ENCODE measurements at regions not wholly inside any gene's neighbourhood (a gene's known extent, or its start where the extent isn't known, plus 50 kb on each side); places are given as distances from the start of the nearest gene placed in this dataset.
"Not testable (repeated sequence)": the region's sequence is repeated elsewhere in the genome, so short reads cannot be mapped to it uniquely, and the experiment has no call there.

DNA sequence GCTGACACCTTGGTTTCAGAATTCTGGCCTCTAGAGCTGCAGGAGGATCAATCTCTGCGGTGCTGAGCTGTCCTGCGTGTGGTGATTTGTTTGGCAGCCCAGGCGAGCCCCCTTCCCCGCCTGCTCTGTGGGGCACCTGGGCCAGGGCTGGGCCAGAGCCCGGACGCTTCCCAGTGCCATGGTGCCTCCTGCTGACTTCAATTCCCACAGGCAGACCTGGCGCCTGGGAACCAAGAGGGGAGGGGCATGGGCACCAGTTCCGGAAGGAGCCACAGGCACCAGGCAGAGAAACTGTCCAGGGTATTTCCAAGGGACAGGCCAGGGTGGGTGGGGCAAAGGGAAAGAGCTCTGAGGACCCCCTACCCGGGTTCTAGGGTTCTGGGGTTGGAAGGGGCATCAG, 197.8 kb downstream of the CTTN start:
- no peaks in the 10 kb centered on the region for H3K79me2 ChIP-seq (ENCODE audit: insufficient read depth, low read length)
- H3K27ac ChIP-seq (ENCODE audit: low read length) = no peak overlapping the region
- ATAC-seq (ENCODE audit: insufficient read depth, low read depth) (no peak), DNase-seq (no peak)
- no peak overlapping the region for H3K4me3 ChIP-seq (ENCODE audit: low read depth in 1 of 2, low read length in 2 of 2)
- H3K36me3 ChIP-seq (ENCODE audit: insufficient read depth, low read length) = no peaks in the 10 kb centered on the region
- peaks cover under 1% of the 10 kb centered on the region; the same call in 1 of the 2 replicates for H3K4me1 ChIP-seq (ENCODE audit: insufficient read depth, low read length)
- peaks cover 4% of the 10 kb centered on the region for H3K27me3 ChIP-seq (ENCODE audit: insufficient read depth, low read length, poor library complexity)
- H2AFZ ChIP-seq (ENCODE audit: low read depth, low read length) = no peak overlapping the region
- no peaks in the 10 kb centered on the region for H3K9me3 ChIP-seq (ENCODE audit: insufficient read depth, low read length, severe bottlenecking)
- H4K20me1 ChIP-seq (ENCODE audit: insufficient read depth, low read length) = peaks cover 11% of the 10 kb centered on the region
- no peak overlapping the region for H3K9ac ChIP-seq (ENCODE audit: low read depth, low read length)
- TF ChIP-seq CTCF (IDR thresholded peaks at IDR 0.05; ENCODE audit: borderline replicate concordance, extremely low read depth, low read length, poor library complexity, severe bottlenecking) (no peak), EZH2 (IDR thresholded peaks at IDR 0.05; ENCODE audit: borderline replicate concordance, low read depth, low read length, severe bottlenecking) (no peak)
- H3K4me2 ChIP-seq (ENCODE audit: insufficient read depth, low read length) = no peak overlapping the region

DNA sequence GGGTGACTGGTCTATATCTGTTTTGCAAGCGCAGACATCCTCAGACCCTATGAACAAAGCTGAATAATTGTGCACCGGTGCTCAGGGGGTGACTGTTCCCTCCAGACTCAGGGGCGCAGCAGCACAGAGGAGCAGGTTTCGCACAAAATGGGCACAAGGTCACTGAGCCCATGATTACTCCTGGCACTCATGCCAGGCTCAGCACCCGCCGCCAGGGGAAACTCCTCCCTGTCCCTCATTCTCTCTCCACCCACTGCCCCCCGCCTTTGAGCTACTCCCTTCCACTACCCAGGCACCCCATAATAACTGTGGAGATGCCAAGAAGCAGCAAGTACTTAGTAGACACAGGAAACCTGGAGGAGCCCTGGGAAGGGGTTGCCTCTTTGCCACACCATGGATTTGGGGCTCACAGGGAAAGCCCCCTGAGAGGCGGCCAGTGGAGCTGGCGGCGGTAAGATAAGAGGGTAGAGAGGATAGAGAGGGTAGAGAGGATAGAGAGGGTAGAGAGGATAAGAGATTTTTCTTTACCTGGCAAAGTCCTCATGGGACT, 198.8 kb downstream of the CTTN start:
- no peaks in the 10 kb centered on the region for H3K9me3 ChIP-seq (ENCODE audit: insufficient read depth, low read length, severe bottlenecking)
- no peak overlapping the region for H3K27ac ChIP-seq (ENCODE audit: low read length)
- H3K4me2 ChIP-seq (ENCODE audit: insufficient read depth, low read length) = no peak overlapping the region
- no peaks in the 10 kb centered on the region for H3K36me3 ChIP-seq (ENCODE audit: insufficient read depth, low read length)
- no peak overlapping the region for H3K9ac ChIP-seq (ENCODE audit: low read depth, low read length)
- H3K4me1 ChIP-seq (ENCODE audit: insufficient read depth, low read length) = no peaks in the 10 kb centered on the region
- no peak overlapping the region for H3K4me3 ChIP-seq (ENCODE audit: low read depth in 1 of 2, low read length in 2 of 2)
- TF ChIP-seq EZH2 (IDR thresholded peaks at IDR 0.05; ENCODE audit: borderline replicate concordance, low read depth, low read length, severe bottlenecking) (no peak), CTCF (IDR thresholded peaks at IDR 0.05; ENCODE audit: borderline replicate concordance, extremely low read depth, low read length, poor library complexity, severe bottlenecking) (no peak)
- no peak for ATAC-seq (ENCODE audit: insufficient read depth, low read depth)
- H3K79me2 ChIP-seq (ENCODE audit: insufficient read depth, low read length) = no peaks in the 10 kb centered on the region
- DNase-seq = no peak
- no peak overlapping the region for H2AFZ ChIP-seq (ENCODE audit: low read depth, low read length)
- H4K20me1 ChIP-seq (ENCODE audit: insufficient read depth, low read length) = peaks cover 11% of the 10 kb centered on the region
- peaks cover 4% of the 10 kb centered on the region for H3K27me3 ChIP-seq (ENCODE audit: insufficient read depth, low read length, poor library complexity)

GRCh38 chr11:70597751-70598625, 199.7 kb downstream of the CTTN start:
- Histone ChIP-seq H3K27ac (ENCODE audit: low read length) (no peak overlapping the region), H3K9me3 (ENCODE audit: insufficient read depth, low read length, severe bottlenecking) (no peaks in the 10 kb centered on the region), H3K9ac (ENCODE audit: low read depth, low read length) (no peak overlapping the region), H3K79me2 (ENCODE audit: insufficient read depth, low read length) (no peaks in the 10 kb centered on the region), H3K4me1 (ENCODE audit: insufficient read depth, low read length) (no peaks in the 10 kb centered on the region), H3K27me3 (ENCODE audit: insufficient read depth, low read length, poor library complexity) (peaks cover 4% of the 10 kb centered on the region), H3K4me2 (ENCODE audit: insufficient read depth, low read length) (no peak overlapping the region), H3K36me3 (ENCODE audit: insufficient read depth, low read length) (no peaks in the 10 kb centered on the region), H2AFZ (ENCODE audit: low read depth, low read length) (no peak overlapping the region), H3K4me3 (ENCODE audit: low read depth in 1 of 2, low read length in 2 of 2) (no peak overlapping the region), H4K20me1 (ENCODE audit: insufficient read depth, low read length) (peaks cover 3% of the 10 kb centered on the region; the same call in 1 of the 2 replicates)
- TF ChIP-seq CTCF (IDR thresholded peaks at IDR 0.05; ENCODE audit: borderline replicate concordance, extremely low read depth, low read length, poor library complexity, severe bottlenecking) = no peak
- TF ChIP-seq EZH2 (IDR thresholded peaks at IDR 0.05; ENCODE audit: borderline replicate concordance, low read depth, low read length, severe bottlenecking) = no peak
- ATAC-seq (ENCODE audit: insufficient read depth, low read depth) (no peak), DNase-seq (no peak)

GRCh38 chr11:70600911-70601415, 202.6 kb downstream of the CTTN start:
- not testable (repeated sequence) for H3K27ac ChIP-seq (ENCODE audit: low read length); H3K4me1 ChIP-seq (ENCODE audit: insufficient read depth, low read length); H3K36me3 ChIP-seq (ENCODE audit: insufficient read depth, low read length); H2AFZ ChIP-seq (ENCODE audit: low read depth, low read length); H3K27me3 ChIP-seq (ENCODE audit: insufficient read depth, low read length, poor library complexity); H3K9ac ChIP-seq (ENCODE audit: low read depth, low read length); H4K20me1 ChIP-seq (ENCODE audit: insufficient read depth, low read length); H3K4me3 ChIP-seq (ENCODE audit: low read depth in 1 of 2, low read length in 2 of 2); ATAC-seq (ENCODE audit: insufficient read depth, low read depth); H3K9me3 ChIP-seq (ENCODE audit: insufficient read depth, low read length, severe bottlenecking); H3K4me2 ChIP-seq (ENCODE audit: insufficient read depth, low read length); DNase-seq; H3K79me2 ChIP-seq (ENCODE audit: insufficient read depth, low read length)
